Ishikawa (cell line): ENCODE measurements at regions not wholly inside any gene's neighbourhood (a gene's known extent, or its start where the extent isn't known, plus 50 kb on each side); places are given as distances from the start of the nearest gene placed in this dataset.

Experiments
- CREB1 ChIP-seq: IDR thresholded peaks from 2 replicates; pipeline ENCODE4 v1.6.1; 2012; ENCODE audit warnings: low read depth
- EP300 ChIP-seq: IDR thresholded peaks from 2 replicates; pipeline ENCODE4 v1.6.1; 2012; ENCODE audit warnings: borderline replicate concordance
- TAF1 ChIP-seq: IDR thresholded peaks from 2 replicates; pipeline ENCODE4 v1.6.1; 2012; ENCODE audit warnings: low read depth, mild to moderate bottlenecking
- TF ChIP-seq, protein P1 (sequence below): IDR thresholded peaks from 2 replicates; pipeline ENCODE4 v1.6.1; 2012; ENCODE audit warnings: low read depth, mild to moderate bottlenecking

DNA sequence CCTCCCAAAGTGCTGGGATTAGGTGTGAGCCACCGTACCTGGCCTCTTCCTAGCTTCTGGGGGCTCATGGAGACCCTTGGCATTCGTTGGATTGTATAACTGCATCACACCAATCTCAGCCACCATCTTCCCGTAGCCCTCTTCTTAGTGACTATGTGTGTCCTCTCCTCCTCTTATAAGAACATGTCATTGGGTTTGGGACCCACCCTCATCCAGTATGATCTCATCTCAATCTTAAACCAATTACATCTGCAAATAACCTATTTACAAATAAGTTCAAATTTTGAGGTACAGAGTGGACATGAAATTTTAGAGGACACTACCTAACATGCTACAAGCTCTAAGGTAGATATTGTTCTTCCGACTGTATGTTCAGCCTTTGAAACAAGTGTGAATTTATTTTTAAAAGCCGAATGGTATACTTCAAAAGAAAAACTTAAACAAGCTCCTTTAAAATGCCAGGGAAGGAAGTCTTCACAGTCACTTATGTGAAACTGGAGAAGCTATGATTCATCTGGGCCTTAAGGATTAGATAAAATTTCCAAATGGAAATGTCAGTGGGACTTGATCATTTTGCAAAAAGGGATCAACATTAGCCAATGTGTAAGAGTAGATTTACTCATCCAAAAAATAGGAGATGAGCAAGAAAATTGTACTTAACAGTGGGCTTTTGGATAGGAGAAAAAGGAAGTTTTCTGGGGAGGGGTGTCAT, 225.7 kb downstream of the MEX3B start:
- no peak for TF ChIP-seq TAF1
- no peak for TF ChIP-seq EP300
- TF ChIP-seq CREB1, result no peak
- TF ChIP-seq, protein P1, sequence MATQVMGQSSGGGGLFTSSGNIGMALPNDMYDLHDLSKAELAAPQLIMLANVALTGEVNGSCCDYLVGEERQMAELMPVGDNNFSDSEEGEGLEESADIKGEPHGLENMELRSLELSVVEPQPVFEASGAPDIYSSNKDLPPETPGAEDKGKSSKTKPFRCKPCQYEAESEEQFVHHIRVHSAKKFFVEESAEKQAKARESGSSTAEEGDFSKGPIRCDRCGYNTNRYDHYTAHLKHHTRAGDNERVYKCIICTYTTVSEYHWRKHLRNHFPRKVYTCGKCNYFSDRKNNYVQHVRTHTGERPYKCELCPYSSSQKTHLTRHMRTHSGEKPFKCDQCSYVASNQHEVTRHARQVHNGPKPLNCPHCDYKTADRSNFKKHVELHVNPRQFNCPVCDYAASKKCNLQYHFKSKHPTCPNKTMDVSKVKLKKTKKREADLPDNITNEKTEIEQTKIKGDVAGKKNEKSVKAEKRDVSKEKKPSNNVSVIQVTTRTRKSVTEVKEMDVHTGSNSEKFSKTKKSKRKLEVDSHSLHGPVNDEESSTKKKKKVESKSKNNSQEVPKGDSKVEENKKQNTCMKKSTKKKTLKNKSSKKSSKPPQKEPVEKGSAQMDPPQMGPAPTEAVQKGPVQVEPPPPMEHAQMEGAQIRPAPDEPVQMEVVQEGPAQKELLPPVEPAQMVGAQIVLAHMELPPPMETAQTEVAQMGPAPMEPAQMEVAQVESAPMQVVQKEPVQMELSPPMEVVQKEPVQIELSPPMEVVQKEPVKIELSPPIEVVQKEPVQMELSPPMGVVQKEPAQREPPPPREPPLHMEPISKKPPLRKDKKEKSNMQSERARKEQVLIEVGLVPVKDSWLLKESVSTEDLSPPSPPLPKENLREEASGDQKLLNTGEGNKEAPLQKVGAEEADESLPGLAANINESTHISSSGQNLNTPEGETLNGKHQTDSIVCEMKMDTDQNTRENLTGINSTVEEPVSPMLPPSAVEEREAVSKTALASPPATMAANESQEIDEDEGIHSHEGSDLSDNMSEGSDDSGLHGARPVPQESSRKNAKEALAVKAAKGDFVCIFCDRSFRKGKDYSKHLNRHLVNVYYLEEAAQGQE, result no peak
